Astrocyte (in vitro differentiated cells and primary cell): ENCODE measurements at regions not wholly inside any gene's neighbourhood (a gene's known extent, or its start where the extent isn't known, plus 50 kb on each side); places are given as distances from the start of the nearest gene placed in this dataset.

Source experiments
- CTCF ChIP-seq: IDR thresholded peaks from 2 replicates; pipeline ENCODE4 v1.5.1; 2011; ENCODE audit warnings: low read depth, mild to moderate bottlenecking, inconsistent platforms, low read length, moderate library complexity; ENCODE audit not compliant: insufficient read depth
- EZH2 ChIP-seq: IDR thresholded peaks from 2 replicates; pipeline ENCODE4 v1.6.1; 2012; ENCODE audit warnings: mild to moderate bottlenecking, low read length, inconsistent platforms; ENCODE audit not compliant: insufficient read depth

GRCh38 chr5:24777392-24777791 is 132.6 kb upstream of the CDH10 start:
- TF ChIP-seq CTCF (no peak), EZH2 (no peak)
